Stomach (tissue), 8 donors: ENCODE measurements at regions not wholly inside any gene's neighbourhood (a gene's known extent, or its start where the extent isn't known, plus 50 kb on each side); places are given as distances from the start of the nearest gene placed in this dataset.
A peak's percentile ranks its signal among the peaks of the same experiment; 100 is the strongest.

Source experiments
- DNase-seq, 2 donors: peaks; one replicate each; pipeline versions ENCODE4 v3.0.0 to v3.0.0-alpha.2; 2013 to 2019
- H3K27ac ChIP-seq, 5 donors: fragments of 200-600 bp in 4 of 5; sonication (generic) in 4 of 5; one replicate each; pipeline ENCODE4 v1.5.1; 2013 to 2019; ENCODE audit warnings: mild to moderate bottlenecking in 1 of 5, moderate library complexity in 1 of 5
- H3K27me3 ChIP-seq, 3 donors: fragments of 200-600 bp; sonication (generic); one replicate each; pipeline ENCODE4 v1.5.1; 2017 to 2019; ENCODE audit warnings: mixed run types in 1 of 3
- H3K36me3 ChIP-seq, 4 donors: fragments of 200-600 bp; sonication (generic); 1 replicate in 3 of 4; 2 replicates in 1 of 4; pipeline ENCODE4 v1.5.1; 2016 to 2019
- H3K4me1 ChIP-seq, 4 donors: fragments of 200-600 bp; sonication (generic); one replicate each; pipeline ENCODE4 v1.5.1; 2016 to 2019
- H3K4me3 ChIP-seq, 4 donors: fragments of 200-600 bp; sonication (generic) in 3 of 4; one replicate each; pipeline ENCODE4 v1.5.1; 2016 to 2019; ENCODE audit warnings: mild to moderate bottlenecking in 1 of 4
- H3K9me3 ChIP-seq, 4 donors: fragments of 200-600 bp; sonication (generic); one replicate each; pipeline ENCODE4 v1.5.1; 2016 to 2019
- EP300 ChIP-seq: sonication (generic); formaldehyde crosslinking; IDR thresholded peaks from one replicate; pipeline ENCODE4 v1.6.1; 2017; ENCODE audit warnings: antibody characterized with exemption
- POLR2A ChIP-seq, 4 donors: fragments of 450-650 bp; IDR thresholded peaks; one replicate each; pipeline ENCODE4 v1.6.1; 2016; ENCODE audit warnings: antibody characterized with exemption in 4 of 4, control low read depth in 2 of 4, mild to moderate bottlenecking in 1 of 4, moderate library complexity in 1 of 4
- POLR2AphosphoS5 ChIP-seq, 3 donors: sonication (generic); formaldehyde crosslinking; IDR thresholded peaks; one replicate each; pipeline ENCODE4 v1.6.1; 2016; ENCODE audit warnings: antibody characterized with exemption in 3 of 3
- WGBS, 5 donors: extraction: QIAGEN DNeasy Blood & Tissue Kit in 3 of 5; methylation state at CpG; one replicate each; pipeline versions ENCODE4 v1.1.5 to v1.1.7; 2013 to 2018; 5-methylcytosine and 5-hydroxymethylcytosine counted together
- intact Hi-C: fragments of 100-400 bp; cut with DNase I; formaldehyde crosslinking; loops from one replicate; pipeline ENCODE4 v1.15.1; 2023; ENCODE audit warnings: low total_unique reads
- TF ChIP-seq, protein P1 (sequence below), 7 experiments: fragments of 450-650 bp in 4 of 7; fragments of 200-600 bp in 3 of 7; sonication (generic) in 3 of 7; IDR thresholded peaks; one replicate each; pipeline ENCODE4 v1.5.1; 2016 to 2019; ENCODE audit warnings: antibody characterized with exemption in 7 of 7, control low read depth in 2 of 7, mild to moderate bottlenecking in 1 of 7
- donor health status: healthy with polysubstance abuse.
- donor health status: Bipolar disorder and iron deficiency.
- donor health status: healthy.

DNA sequence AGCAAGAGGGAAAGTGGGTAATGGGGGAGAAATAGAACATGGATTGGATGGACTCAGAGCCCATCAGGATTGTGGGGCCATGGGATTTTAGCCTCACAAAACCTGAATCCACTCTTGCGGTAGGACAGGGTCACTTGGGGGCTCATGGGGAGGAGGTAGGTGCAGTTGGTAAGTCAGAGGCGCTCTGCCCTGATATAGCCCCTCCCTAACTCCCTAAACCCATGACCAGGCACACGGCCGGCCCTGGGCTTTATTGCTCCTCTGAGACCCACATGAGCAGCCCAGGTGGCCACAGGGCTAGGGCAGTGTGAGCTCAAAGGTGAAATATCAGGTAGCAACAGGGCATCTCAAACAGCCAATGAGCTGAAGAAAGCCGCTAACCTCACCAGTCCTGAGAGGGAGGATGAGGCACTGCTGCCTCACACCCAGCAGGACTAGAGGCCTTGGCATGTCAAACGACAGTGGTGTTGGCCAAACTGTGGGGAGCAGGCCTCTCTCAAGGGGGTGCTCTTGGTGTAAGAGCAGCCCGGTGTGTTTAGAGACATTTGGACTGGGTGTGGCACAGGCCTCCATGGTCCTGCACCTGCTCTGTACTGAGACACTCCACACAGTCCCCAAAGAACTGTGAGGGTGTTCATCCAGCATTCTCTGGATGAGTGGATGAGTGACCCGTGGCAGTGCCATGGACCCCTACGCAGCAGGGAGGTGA is 90.8 kb upstream of the HS6ST1 start:
- no peak overlapping the region for H3K27ac ChIP-seq
- no peak for TF ChIP-seq EP300
- no peak overlapping the region for H3K4me3 ChIP-seq
- no peaks in the 10 kb centered on the region for H3K9me3 ChIP-seq
- intact Hi-C loops = no loop called here
- peaks cover 0 to 5% (median 0%) of the 10 kb centered on the region in 3 donors for H3K27me3 ChIP-seq
- H3K36me3 ChIP-seq = no peaks in the 10 kb centered on the region
- no peaks in the 10 kb centered on the region for H3K4me1 ChIP-seq
- DNase-seq = peak in 1 of 2 donors; percentile 11
- WGBS, 5 donors = 82 to 100% (median 89%) methylated on average over 4 to 9 of the region's 9 CpGs

GRCh38 chr2:128410035-128410757 is 91.5 kb upstream of the HS6ST1 start:
- Histone ChIP-seq H3K36me3 (no peaks in the 10 kb centered on the region), H3K9me3 (no peaks in the 10 kb centered on the region), H3K27ac (no peak overlapping the region), H3K4me1 (no peaks in the 10 kb centered on the region), H3K4me3 (no peak overlapping the region), H3K27me3 (peaks cover 0 to 5% (median 0%) of the 10 kb centered on the region in 3 donors)
- no peak for DNase-seq
- WGBS, 5 donors = 86 to 91% (median 89%) methylated on average over 10 of the region's 10 CpGs
- intact Hi-C loops = no loop called here
- TF ChIP-seq, protein P1, sequence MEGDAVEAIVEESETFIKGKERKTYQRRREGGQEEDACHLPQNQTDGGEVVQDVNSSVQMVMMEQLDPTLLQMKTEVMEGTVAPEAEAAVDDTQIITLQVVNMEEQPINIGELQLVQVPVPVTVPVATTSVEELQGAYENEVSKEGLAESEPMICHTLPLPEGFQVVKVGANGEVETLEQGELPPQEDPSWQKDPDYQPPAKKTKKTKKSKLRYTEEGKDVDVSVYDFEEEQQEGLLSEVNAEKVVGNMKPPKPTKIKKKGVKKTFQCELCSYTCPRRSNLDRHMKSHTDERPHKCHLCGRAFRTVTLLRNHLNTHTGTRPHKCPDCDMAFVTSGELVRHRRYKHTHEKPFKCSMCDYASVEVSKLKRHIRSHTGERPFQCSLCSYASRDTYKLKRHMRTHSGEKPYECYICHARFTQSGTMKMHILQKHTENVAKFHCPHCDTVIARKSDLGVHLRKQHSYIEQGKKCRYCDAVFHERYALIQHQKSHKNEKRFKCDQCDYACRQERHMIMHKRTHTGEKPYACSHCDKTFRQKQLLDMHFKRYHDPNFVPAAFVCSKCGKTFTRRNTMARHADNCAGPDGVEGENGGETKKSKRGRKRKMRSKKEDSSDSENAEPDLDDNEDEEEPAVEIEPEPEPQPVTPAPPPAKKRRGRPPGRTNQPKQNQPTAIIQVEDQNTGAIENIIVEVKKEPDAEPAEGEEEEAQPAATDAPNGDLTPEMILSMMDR (IDR thresholded peaks at IDR 0.05) = no peak
- TF ChIP-seq EP300 (no peak), POLR2AphosphoS5 (IDR thresholded peaks at IDR 0.05) (no peak), POLR2A (IDR thresholded peaks at IDR 0.05) (no peak)

DNA sequence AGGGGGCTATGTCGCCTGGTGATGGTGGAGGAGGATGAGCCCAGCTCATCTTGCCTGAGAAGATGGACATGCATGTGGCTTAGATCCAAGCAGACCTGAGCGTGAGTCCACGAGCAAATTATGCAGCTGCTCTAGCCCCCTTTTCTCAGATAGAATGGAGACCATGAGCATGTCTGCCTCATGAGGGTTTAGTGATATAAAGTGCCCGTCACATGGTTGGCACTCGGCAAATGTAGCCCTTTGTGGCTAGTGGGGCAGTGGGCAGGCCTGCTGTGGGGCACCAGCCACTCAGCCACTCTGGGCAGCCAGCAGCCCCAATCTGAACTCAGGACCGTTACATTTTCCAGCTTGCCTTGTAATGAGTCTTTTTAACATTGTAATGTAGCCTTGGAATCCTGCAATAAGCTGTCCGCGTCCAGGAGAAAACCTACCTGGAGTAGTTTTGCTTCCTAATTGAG is 92.1 kb upstream of the HS6ST1 start:
- TF ChIP-seq POLR2AphosphoS5 (IDR thresholded peaks at IDR 0.05) = no peak
- TF ChIP-seq, protein P1 (IDR thresholded peaks at IDR 0.05) = no peak
- TF ChIP-seq POLR2A (IDR thresholded peaks at IDR 0.05) = no peak
- no peak for TF ChIP-seq EP300
- H3K4me1 ChIP-seq = peaks cover 0 to 6% (median 0%) of the 10 kb centered on the region in 4 donors
- WGBS, 5 donors = 89 to 97% (median 92%) methylated on average over 6 to 8 of the region's 8 CpGs
- H3K27ac ChIP-seq = no peak overlapping the region
- DNase-seq = no peak
- peaks cover 0 to 5% (median 0%) of the 10 kb centered on the region in 3 donors for H3K27me3 ChIP-seq
- no peak overlapping the region for H3K4me3 ChIP-seq
- intact Hi-C loops = no loop called here
- H3K36me3 ChIP-seq = no peaks in the 10 kb centered on the region
- H3K9me3 ChIP-seq = no peaks in the 10 kb centered on the region

DNA sequence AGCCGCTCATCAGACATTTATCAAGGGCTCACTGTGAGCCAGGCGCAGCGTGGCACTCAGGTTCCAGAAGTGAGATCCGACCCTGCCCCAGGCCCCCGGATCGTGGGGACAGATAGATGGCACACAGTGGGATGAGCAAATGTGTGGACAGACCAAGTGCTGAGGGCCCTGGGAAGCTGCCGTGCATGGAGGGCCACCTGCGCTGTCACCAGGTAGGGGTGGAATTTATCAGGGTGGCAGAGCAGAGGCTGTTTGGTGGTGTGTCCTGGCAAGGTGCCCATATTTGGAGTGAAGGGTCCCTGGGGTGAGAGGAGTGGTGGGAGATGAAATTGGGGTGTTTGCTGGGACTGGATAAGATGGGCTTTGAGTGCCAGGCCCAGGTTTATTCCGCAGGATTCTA is 92.8 kb upstream of the HS6ST1 start:
- WGBS, 5 donors = 87 to 91% (median 91%) methylated on average over 9 of the region's 9 CpGs
- DNase-seq = peak in 1 of 2 donors; percentile 24
- H3K4me3 ChIP-seq = no peak overlapping the region
- H3K36me3 ChIP-seq = no peaks in the 10 kb centered on the region
- no peaks in the 10 kb centered on the region for H3K9me3 ChIP-seq
- intact Hi-C loops = no loop called here
- H3K27me3 ChIP-seq = peaks cover 0 to 5% (median 0%) of the 10 kb centered on the region in 3 donors
- H3K4me1 ChIP-seq = peaks cover 0 to 12% (median 2%) of the 10 kb centered on the region in 4 donors
- no peak overlapping the region for H3K27ac ChIP-seq
- TF ChIP-seq EP300 = no peak
- no peak for TF ChIP-seq POLR2A (IDR thresholded peaks at IDR 0.05)
- TF ChIP-seq, protein P1 (IDR thresholded peaks at IDR 0.05) = no peak
- TF ChIP-seq POLR2AphosphoS5 (IDR thresholded peaks at IDR 0.05) = no peak
